ENCODE measurements at regions not wholly inside any gene's neighbourhood (a gene's known extent, or its start where the extent isn't known, plus 50 kb on each side); places are given as distances from the start of the nearest gene placed in this dataset.

GRCh38 chr4:4717692-4718091 lies 141.8 kb upstream of the MSX1 start:
- intact Hi-C loops (cut with micrococcal nuclease; ENCODE audit: unreplicated experiment): no loop called here
- TF ChIP-seq CTCF (IDR thresholded peaks at IDR 0.05; ENCODE audit: unreplicated experiment): no peak
- Mint-ChIP-seq H3K27me3 (ENCODE audit: unreplicated experiment) (no peaks in the 10 kb centered on the region), H3K36me3 (ENCODE audit: insufficient read depth, unreplicated experiment) (no peaks in the 10 kb centered on the region), H3K27ac (ENCODE audit: unreplicated experiment) (no peak overlapping the region), H3K9me3 (ENCODE audit: low read depth, unreplicated experiment) (peaks cover 3% of the 10 kb centered on the region), H3K4me1 (ENCODE audit: low read depth, unreplicated experiment) (no peaks in the 10 kb centered on the region), H3K4me3 (ENCODE audit: low read depth, unreplicated experiment) (no peak overlapping the region)
- CTCF ChIA-PET: no interaction called here
- no TSS peak for BruUV-seq (replicated peaks)
- DNase-seq: no peak

- intact Hi-C loops (cut with micrococcal nuclease; ENCODE audit: unreplicated experiment): no loop called here
- CTCF ChIA-PET: no interaction called here
- no peak for TF ChIP-seq CTCF (IDR thresholded peaks at IDR 0.05; ENCODE audit: unreplicated experiment)
- H3K27me3 Mint-ChIP-seq (ENCODE audit: unreplicated experiment): no peaks in the 10 kb centered on the region
- no peak overlapping the region for H3K4me3 Mint-ChIP-seq (ENCODE audit: low read depth, unreplicated experiment)
- no peaks in the 10 kb centered on the region for H3K36me3 Mint-ChIP-seq (ENCODE audit: insufficient read depth, unreplicated experiment)
- H3K4me1 Mint-ChIP-seq (ENCODE audit: low read depth, unreplicated experiment): no peaks in the 10 kb centered on the region
- BruUV-seq (replicated peaks): no TSS peak
- no peaks in the 10 kb centered on the region for H3K9me3 Mint-ChIP-seq (ENCODE audit: low read depth, unreplicated experiment)
- DNase-seq: no peak
- H3K27ac Mint-ChIP-seq (ENCODE audit: unreplicated experiment): no peak overlapping the region
Measured at GRCh38 chr4:4714331-4714730, 145.1 kb upstream of the MSX1 start.

GRCh38 chr4:4712800-4713528 lies 146.5 kb upstream of the MSX1 start:
- no peaks in the 10 kb centered on the region for H3K27me3 Mint-ChIP-seq (ENCODE audit: unreplicated experiment)
- H3K9me3 Mint-ChIP-seq (ENCODE audit: low read depth, unreplicated experiment): no peaks in the 10 kb centered on the region
- no peak for DNase-seq
- no peak overlapping the region for H3K27ac Mint-ChIP-seq (ENCODE audit: unreplicated experiment)
- no peak for TF ChIP-seq CTCF (IDR thresholded peaks at IDR 0.05; ENCODE audit: unreplicated experiment)
- no peaks in the 10 kb centered on the region for H3K4me1 Mint-ChIP-seq (ENCODE audit: low read depth, unreplicated experiment)
- no peak overlapping the region for H3K4me3 Mint-ChIP-seq (ENCODE audit: low read depth, unreplicated experiment)
- no peaks in the 10 kb centered on the region for H3K36me3 Mint-ChIP-seq (ENCODE audit: insufficient read depth, unreplicated experiment)
- intact Hi-C loops (cut with micrococcal nuclease; ENCODE audit: unreplicated experiment): no loop called here
- BruUV-seq (replicated peaks): no TSS peak
- CTCF ChIA-PET: no interaction called here

- H3K4me1 Mint-ChIP-seq (ENCODE audit: low read depth, unreplicated experiment): no peaks in the 10 kb centered on the region
- no peaks in the 10 kb centered on the region for H3K36me3 Mint-ChIP-seq (ENCODE audit: insufficient read depth, unreplicated experiment)
- no TSS peak for BruUV-seq (replicated peaks)
- TF ChIP-seq CTCF (IDR thresholded peaks at IDR 0.05; ENCODE audit: unreplicated experiment): no peak
- no peak overlapping the region for H3K4me3 Mint-ChIP-seq (ENCODE audit: low read depth, unreplicated experiment)
- no peak overlapping the region for H3K27ac Mint-ChIP-seq (ENCODE audit: unreplicated experiment)
- CTCF ChIA-PET: no interaction called here
- H3K9me3 Mint-ChIP-seq (ENCODE audit: low read depth, unreplicated experiment): no peaks in the 10 kb centered on the region
- no peaks in the 10 kb centered on the region for H3K27me3 Mint-ChIP-seq (ENCODE audit: unreplicated experiment)
- no peak for DNase-seq
- intact Hi-C loops (cut with micrococcal nuclease; ENCODE audit: unreplicated experiment): no loop called here
Measured at GRCh38 chr4:4711902-4712301, 147.6 kb upstream of the MSX1 start.
